GM13977 (cell line): ENCODE measurements at regions not wholly inside any gene's neighbourhood (a gene's known extent, or its start where the extent isn't known, plus 50 kb on each side); places are given as distances from the start of the nearest gene placed in this dataset.
"Not testable (repeated sequence)": the region's sequence is repeated elsewhere in the genome, so short reads cannot be mapped to it uniquely, and the experiment has no call there.

Experiments
- DNase-seq: peaks from one replicate; pipeline ENCODE4 v3.0.0; 2012; ENCODE audit warnings: low spot score
- CTCF ChIP-seq: IDR thresholded peaks from 2 replicates; pipeline ENCODE4 v1.5.1; 2012; ENCODE audit warnings: mild to moderate bottlenecking, control low read depth; ENCODE audit not compliant: insufficient read depth; ENCODE audit errors: extremely low read depth, missing control alignments
- in situ Hi-C: fragments of 300-500 bp; cut with MboI; formaldehyde crosslinking; loops from one replicate; pipeline ENCODE4 v1.12.0; 2022; ENCODE audit warnings: low sequenced_read_pairs, low pct_unique_long_range_greater_than_20kb, mixed read lengths, inconsistent platforms; ENCODE audit not compliant: unreplicated experiment

GRCh38 chr12:43226151-43226550 is 325.9 kb downstream of the ADAMTS20 start:
- in situ Hi-C loops, result no loop called here
- no peak for DNase-seq
- no peak for TF ChIP-seq CTCF

DNA sequence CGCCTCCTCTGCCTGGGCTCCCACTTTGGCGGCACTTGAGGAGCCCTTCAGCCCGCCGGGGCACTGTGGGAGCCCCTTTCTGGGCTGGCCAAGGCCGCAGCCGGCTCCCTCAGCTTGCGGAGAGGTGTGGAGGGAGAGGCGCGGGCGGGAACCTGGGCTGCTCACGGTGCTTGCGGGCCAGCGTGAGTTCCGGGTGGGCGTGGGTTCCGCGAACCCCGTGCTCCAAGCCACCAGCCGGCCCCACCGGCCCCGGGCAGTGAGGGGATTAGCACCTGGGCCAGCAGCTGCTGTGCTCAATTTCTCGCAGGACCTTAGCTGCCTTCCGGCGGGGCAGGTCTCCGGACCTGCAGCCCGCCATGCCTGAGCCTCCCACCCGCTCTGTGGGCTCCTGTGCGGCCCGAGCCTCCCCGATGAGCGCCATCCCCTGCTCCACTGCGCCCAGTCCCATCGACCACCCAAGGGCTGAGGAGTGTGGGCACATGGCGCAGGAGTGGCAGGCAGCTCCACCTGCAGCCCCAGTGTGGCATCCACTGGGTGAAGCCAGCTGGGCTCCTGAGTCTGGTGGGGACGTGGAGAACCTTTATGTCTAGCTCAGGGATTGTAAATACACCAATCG is 327.7 kb downstream of the ADAMTS20 start:
- in situ Hi-C loops, DNase-seq: not testable (repeated sequence)

- DNase-seq, result no peak
- in situ Hi-C loops, result no loop called here
These were observed 329.2 kb downstream of the ADAMTS20 start for GRCh38 chr12:43222796-43223195.

DNA sequence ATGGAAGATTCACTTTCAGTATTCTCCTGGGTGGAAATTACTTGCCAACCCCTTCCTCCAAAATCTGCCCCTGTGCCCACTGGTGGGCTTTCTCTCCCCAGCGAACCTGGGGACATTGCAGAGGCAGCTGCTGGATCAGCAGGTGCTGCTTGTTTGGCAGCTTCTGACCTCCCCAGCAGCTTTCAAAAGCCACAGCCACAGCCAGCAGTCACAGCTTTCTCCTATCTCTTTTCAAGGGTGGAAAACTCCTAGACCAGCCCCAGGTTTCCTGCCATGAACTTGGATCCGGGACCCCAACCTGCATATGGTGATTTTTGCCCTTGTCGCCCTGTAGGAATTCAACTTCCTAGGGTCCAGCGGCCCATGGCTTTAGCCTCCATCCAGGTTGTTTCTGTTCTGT is 330.8 kb downstream of the ADAMTS20 start:
- DNase-seq, result no peak
- in situ Hi-C loops, result no loop called here
- TF ChIP-seq CTCF, result no peak

More at GRCh38 chr12:43222796-43223195, 329.2 kb downstream of the ADAMTS20 start:
- no peak for TF ChIP-seq CTCF

GRCh38 chr12:43216490-43216889 is 335.5 kb downstream of the ADAMTS20 start:
- TF ChIP-seq CTCF, result no peak
- no peak for DNase-seq
- in situ Hi-C loops, result no loop called here

DNA sequence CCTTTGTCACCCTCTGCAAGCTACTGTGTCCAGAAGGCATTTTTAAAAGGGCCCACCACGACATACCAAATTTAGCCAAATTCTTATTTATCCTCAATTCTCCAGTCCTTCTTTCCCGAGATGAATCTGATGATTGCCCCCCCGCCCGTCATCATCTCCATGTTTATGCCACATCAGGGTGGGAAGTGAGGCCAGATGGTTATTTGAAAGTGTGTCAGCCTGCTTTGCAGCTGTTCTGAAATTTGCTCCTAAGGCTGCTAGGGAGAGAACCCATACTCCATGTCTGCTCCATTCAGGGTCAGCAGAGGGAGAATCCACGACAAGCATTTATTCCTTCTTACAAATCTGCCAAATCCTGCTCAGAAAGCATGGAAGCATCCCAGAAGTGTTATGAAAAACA is 337.8 kb downstream of the ADAMTS20 start:
- DNase-seq, result no peak
- no peak for TF ChIP-seq CTCF
- in situ Hi-C loops, result no loop called here

GRCh38 chr12:43213608-43214007 is 338.4 kb downstream of the ADAMTS20 start:
- DNase-seq, result no peak
- no peak for TF ChIP-seq CTCF
- in situ Hi-C loops, result no loop called here
